ES-I3 (cell line): ENCODE measurements at regions not wholly inside any gene's neighbourhood (a gene's known extent, or its start where the extent isn't known, plus 50 kb on each side); places are given as distances from the start of the nearest gene placed in this dataset.

Source experiments
- H3K36me3 ChIP-seq: 2 replicates; pipeline ENCODE4 v1.6.1; 2013; ENCODE audit warnings: mild to moderate bottlenecking, low read length, control low read depth, moderate library complexity; ENCODE audit not compliant: insufficient read depth
- H3K4me1 ChIP-seq: 2 replicates; pipeline ENCODE4 v1.6.1; 2013; ENCODE audit warnings: mild to moderate bottlenecking, control low read depth, low read length; ENCODE audit not compliant: insufficient read depth
- H3K9ac ChIP-seq: 2 replicates; pipeline ENCODE4 v1.6.1; 2013; ENCODE audit warnings: low read depth, mild to moderate bottlenecking, low read length, moderate library complexity
- H3K9me3 ChIP-seq: 2 replicates; pipeline ENCODE4 v1.6.1; 2013; ENCODE audit warnings: mild to moderate bottlenecking, low read length, moderate library complexity; ENCODE audit not compliant: control insufficient read depth, insufficient read depth

DNA sequence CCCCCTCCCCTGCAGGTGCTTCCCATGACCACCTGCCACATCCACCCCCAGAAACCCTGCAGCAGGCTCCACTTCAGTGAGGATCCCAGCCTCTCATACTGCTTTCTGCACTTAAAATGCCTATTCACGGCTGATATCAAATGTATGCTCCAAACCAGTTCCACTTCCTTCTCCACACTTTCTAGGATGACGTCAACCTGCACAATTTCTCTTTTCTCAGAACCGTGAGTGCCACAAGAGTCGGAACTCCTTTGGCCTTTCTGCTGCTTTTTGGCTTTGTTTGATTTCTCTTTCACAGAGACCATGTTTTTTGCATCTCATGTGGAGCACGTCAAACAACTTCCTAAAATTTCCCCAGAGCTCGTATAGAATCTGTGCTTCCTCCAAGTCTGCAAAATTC is 378.8 kb upstream of the TNRC6C start:
- H3K9me3 ChIP-seq, result no peaks in the 10 kb centered on the region
- H3K4me1 ChIP-seq, result no peaks in the 10 kb centered on the region
- no peak overlapping the region for H3K9ac ChIP-seq
- H3K36me3 ChIP-seq, result no peaks in the 10 kb centered on the region

DNA sequence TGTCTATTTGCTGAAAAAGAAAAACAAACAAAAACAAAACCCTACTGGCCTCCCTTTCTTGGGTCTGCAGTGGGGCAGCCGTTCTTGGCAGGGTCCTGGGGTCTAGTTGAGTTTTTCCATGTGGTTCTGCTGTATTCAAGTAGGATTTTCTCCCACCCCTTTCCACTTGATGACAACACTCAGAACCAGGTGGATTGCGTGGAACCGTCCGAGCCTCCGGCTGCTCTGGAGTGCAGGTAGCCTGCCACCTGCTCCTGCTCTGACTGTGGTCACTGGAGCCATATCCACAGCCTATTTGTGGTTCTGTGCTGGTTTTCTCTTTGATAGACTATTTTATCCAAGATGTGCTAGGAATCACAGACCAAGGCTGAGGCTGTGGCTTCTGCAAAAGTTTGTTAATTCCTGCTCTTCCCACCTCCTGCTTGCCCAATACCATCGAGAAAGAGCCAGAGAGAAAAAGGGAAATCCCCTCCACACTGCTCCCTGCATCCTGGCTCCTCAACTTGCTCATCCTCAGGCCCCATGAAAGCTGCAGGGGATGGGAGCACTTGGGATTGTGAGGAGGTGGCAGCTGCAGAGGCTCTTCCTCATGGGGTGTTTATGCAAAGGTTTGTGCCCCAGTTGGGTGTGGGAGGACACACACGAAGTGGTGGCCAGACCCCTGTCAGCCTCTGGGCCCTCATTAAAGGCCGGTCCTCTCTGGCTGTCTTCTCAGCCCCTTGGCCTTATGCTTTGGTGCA is 377.8 kb upstream of the TNRC6C start:
- Histone ChIP-seq H3K9ac (no peak overlapping the region), H3K36me3 (no peaks in the 10 kb centered on the region), H3K4me1 (no peaks in the 10 kb centered on the region), H3K9me3 (no peaks in the 10 kb centered on the region)

DNA sequence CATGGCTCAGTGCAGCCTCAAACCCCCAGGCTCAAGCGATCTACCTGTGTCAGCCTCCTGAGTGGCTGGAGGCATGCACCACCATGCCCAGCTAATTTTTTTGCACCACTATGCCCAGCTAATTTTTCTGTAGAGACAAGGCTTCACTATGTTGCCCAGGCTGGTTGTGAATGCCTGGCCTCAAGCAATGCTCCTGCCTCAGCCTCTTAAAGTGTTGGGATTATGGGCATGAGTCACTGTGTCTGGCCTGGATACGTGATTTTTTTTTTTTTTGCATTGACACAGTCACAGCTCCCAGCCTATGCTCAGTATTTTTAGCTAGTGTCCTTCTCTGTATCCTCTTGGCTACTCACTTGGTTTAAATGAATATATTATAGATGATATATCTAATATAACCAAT is 377.0 kb upstream of the TNRC6C start:
- Histone ChIP-seq H3K36me3 (no peaks in the 10 kb centered on the region), H3K9me3 (no peaks in the 10 kb centered on the region; the same call in 1 of the 2 replicates), H3K9ac (no peak overlapping the region), H3K4me1 (no peaks in the 10 kb centered on the region)

DNA sequence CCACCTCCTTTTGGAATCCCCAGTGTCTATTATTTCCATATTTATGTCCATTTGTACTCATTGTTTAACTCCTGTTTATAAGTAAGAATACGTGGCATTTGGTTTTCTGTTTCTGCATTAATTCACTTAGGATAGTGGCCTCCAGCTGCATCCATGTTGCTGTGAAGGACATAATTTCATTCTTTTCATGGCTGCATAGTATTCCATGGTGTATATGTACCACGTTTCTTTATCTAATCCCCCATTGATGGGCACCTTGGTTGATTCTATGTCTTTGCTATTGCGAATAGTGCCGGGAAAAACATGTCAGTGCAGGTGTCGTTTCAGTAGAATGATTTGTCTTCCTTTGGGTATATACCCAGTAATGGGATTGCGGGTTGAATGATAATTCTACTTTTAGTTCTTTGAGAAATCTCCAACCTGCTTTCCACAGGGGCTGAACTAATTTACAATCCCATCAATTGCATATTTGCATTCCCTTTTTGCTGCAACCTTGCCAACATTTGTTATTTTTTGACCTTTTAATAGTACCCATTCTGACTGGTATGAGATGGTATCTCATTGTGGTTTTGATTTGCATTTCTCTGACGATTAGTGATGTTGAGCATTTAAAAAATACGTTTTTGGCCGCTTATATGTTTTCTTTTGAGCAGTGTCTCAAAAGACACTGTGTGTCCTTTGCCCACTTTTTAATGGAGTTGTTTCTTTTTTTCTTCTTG is 373.2 kb upstream of the TNRC6C start:
- no peaks in the 10 kb centered on the region for H3K36me3 ChIP-seq
- no peaks in the 10 kb centered on the region for H3K4me1 ChIP-seq
- no peak overlapping the region for H3K9ac ChIP-seq
- no peaks in the 10 kb centered on the region; the same call in 1 of the 2 replicates for H3K9me3 ChIP-seq

DNA sequence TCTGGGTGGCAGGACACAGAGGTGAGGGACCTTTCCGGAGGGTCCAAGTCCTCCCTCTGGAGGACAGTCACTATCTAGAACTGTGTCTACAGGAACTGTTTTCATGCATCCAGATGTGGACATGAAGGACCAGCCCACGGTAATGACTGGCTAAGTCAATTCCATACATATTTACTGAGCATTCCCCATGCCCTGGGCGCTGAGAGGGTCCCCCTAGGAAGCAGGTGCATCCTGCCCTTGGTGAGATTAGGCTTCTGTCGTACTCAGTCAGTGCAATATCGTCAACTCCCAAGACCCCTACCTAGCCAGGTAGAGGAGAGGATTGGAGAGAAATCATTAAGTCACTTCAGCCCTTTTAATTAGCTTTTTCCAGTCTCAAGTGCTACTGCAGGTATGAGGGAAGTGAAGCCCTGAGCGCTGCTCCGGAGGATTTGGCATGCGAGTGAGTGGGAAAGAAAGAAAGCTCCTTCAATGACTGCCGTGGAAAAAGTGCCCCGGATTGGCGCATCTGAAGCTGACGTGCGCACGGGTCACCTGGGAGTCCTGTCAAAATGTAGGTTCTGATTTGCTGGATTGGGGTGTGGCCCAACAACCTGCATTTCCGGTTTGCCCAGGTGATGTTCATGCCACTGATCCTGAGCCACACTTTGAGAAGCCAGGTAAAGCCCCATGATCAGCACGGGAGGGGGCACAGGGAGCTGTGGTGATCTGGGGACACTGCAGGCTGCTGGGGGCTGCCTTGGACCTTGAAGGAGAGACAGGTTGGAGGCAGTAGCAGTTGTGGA is 367.4 kb upstream of the TNRC6C start:
- Histone ChIP-seq H3K36me3 (no peaks in the 10 kb centered on the region), H3K9me3 (no peaks in the 10 kb centered on the region; the same call in 1 of the 2 replicates), H3K9ac (no peak overlapping the region), H3K4me1 (no peaks in the 10 kb centered on the region)

DNA sequence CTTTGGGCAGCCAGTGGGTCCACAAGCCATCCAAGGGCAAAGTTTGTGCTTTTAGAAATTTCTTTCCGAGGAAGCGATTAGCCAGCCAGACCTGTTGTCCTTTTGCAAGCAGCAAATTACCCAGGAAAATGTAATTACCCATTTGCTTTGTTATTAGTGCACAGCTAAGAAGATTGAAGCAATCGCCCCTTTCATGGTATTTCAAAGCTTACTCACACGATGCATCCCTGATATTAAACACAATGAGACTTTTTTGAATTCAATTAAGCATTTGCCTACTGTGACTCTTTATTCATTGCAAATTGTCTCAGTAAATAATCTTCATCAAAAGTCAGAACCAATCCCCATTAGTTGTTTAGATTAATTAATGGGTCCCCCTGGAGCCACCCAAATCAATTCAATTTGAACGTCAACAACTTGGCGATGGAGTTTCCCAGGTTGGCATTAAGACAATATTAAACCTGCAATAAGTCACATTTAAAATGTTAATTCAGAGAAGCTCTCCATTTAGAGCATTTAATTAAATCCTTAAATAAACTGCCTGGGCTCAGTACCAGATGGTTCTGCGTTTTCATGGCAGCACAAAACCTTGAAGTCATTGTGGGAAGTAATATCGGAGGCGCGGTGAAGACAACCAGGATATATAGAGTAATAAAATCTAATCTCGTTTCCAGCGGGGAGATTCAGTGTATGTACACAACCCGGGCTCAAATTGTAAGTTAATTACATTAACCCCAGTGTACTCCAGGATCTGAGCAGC is 366.2 kb upstream of the TNRC6C start:
- H3K9me3 ChIP-seq, result no peaks in the 10 kb centered on the region
- H3K4me1 ChIP-seq, result no peaks in the 10 kb centered on the region
- no peaks in the 10 kb centered on the region for H3K36me3 ChIP-seq
- no peak overlapping the region for H3K9ac ChIP-seq

DNA sequence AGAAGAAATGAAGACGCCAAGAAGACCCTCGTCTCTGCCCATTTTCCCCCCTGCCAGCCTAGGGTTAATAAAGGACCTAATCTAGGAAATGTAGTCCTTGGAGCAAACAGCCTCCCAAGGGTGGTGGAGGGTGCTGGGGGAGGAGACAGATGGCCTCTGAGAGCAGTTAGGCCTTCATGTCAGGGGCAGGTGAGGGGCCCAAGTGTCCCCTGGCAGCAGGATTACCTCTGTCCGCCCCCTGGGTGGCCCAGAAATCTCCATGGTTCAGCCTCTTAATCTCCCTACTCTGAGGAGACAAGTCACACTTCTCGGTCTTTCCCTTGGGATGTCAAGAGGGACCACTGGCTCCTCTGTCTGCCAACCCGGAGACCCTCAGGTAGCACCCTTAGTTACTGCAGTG is 365.4 kb upstream of the TNRC6C start:
- Histone ChIP-seq H3K9ac (no peak overlapping the region), H3K4me1 (no peaks in the 10 kb centered on the region), H3K36me3 (no peaks in the 10 kb centered on the region), H3K9me3 (no peaks in the 10 kb centered on the region)

DNA sequence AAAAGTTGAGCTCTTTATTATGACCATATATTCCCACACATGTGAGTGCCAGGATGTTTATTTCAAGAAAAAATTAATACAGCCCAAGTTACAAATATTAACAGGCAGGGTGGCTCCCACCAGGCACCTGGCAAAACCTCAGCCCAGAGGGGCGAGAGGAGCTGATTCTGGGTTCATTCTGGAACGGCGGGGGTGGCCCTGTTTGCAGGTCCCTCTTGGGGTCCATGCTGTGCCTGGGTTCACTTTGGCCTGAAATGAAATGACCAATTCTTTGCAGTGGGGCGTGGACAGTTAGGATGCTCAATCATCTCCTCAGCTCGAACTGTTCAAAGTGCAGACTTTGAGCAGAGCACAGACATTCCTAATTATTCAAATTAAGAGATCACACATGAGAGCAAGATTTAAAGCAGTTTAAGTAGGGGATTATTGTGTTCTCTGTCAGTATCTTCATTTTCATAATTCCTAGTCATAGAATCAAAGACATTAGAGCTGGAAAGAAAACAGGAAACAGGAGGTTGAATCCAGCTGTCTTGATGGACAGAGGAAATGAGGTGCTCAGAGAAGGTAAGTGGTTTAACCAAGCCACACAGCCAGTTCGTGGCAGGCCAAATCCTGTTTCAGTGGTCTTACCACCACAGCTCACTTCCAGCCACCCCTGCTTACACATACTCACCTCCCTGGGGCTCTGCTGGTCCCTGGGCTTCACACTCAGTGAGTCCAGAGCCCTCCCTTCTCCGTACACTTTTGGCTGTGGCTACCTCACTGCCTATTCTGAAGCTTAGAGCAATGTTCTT is 363.9 kb upstream of the TNRC6C start:
- Histone ChIP-seq H3K4me1 (no peaks in the 10 kb centered on the region), H3K36me3 (no peaks in the 10 kb centered on the region), H3K9me3 (no peaks in the 10 kb centered on the region), H3K9ac (no peak overlapping the region)

DNA sequence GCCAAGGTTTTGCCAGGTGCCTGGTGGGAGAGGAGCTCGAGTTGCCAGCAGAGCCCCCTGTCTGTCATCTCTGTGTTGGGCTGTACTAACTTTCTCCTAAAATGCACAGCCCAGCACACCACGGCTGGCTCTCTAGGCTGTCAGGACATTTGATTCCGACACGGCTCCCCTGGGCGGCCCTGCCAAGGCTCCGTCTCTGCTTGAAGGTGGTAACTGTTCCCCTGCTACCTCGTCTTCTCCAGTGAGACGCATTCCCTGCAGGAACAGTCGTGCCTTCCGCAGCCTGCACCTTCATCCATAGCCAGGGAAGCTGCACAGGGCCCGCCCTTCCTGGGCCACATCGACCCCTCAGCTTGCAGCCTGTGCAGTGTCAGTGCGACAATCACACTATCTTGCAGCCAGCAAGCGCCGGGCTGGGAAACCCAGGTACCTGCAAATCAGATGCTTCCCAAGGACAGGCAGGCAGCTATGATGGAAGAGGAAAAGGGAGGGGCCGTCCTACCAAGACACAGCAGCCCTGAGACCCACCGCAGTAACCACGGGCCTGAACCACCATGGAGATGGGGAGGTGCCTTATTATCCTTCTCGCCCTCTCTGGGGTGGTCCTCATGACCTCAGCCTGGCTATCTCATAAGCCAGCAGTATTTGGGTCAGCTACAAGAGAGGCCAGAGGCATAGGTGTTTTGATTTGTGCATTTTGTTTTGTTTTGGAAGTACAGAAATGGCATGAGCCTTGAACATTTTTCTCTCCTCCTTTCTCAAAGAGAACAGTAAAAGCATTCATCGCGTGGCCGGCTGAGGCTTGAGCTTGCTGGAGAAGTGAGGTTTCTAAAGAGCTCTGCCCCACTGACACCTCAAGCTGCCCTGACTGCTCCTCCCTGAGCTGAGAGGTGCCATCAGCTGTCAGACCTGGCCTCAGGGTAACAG is 361.7 kb upstream of the TNRC6C start:
- Histone ChIP-seq H3K9ac (no peak overlapping the region), H3K36me3 (no peaks in the 10 kb centered on the region), H3K9me3 (no peaks in the 10 kb centered on the region), H3K4me1 (no peaks in the 10 kb centered on the region)

DNA sequence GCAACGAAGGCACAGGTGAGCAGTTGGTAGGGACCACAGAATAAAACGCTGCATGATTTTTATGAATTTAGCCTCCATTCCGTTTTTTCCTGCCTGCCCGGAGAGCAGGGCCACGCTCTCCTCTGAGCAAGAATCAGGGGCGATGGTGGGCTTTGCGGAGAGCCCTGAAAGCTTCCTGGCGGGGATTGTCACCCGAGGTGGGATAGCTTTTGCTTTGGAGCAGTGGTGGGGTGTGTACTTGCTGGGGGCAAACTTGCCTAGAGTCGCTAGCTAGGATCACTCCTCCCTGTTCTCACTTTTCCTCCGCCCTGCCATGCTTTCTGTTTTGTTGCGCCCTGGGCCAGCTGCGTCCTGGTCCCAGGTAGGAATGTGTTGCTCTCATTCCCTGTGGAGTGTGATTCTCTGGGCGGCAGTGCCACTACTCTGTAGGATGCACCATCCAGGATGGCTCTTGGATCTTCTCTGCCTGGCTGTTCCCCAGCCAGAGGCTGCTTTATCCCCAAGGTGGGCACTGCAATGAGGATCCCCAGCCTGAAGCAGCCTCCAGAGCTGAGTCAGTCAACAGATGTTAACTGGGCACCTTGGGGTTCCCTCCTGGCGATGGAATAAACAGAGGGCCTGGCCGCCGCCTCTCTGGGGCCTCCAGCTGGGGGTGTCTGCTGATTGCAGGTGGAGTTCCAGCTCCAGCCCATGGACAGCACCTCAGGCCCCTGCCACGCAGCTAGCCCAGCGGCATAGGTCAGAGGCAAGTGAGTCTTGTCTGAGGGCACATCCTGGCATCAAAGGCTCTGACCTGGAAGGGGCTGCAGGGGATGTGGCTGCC is 360.9 kb upstream of the TNRC6C start:
- Histone ChIP-seq H3K9ac (no peak overlapping the region), H3K9me3 (no peaks in the 10 kb centered on the region), H3K4me1 (no peaks in the 10 kb centered on the region), H3K36me3 (no peaks in the 10 kb centered on the region)

DNA sequence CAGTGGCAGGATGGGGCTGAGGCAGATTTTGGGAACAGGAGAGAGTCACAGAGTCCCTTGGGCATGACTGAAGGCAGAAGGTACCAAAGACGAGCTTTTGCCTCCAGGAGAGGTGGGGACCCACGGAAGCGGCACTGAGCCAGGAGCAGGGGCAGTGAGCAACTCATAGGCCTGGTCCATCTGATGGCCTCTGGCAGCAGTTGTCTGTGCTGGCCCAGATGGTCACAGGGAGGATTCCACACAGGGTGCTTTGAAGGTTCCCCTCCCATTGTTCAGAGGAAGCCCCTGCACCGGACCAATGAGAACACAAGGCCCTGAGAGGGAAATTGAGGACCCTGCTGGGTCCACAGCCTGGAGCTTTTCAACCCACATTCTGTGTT is 360.3 kb upstream of the TNRC6C start:
- Histone ChIP-seq H3K9me3 (no peaks in the 10 kb centered on the region), H3K9ac (no peak overlapping the region)

DNA sequence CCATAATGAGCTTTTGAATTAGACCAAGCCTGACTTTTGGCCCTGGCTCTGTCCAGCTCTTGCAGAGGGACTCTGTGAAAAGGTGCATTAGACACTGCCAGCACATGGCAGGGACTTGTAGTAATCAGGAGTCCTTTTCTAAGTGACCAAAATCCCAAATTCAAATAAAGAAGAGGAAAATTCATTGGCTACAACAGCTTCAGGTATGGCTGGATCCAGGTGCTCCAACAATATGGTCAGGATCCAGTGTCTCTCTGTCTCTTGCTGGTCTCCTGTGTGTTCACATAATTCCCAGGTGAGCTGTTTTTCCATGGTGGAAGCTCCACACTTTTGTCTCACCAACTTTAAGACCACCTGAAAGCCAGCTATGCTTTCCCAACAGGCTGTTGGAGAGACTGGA is 358.8 kb upstream of the TNRC6C start:
- Histone ChIP-seq H3K36me3 (no peaks in the 10 kb centered on the region), H3K4me1 (no peaks in the 10 kb centered on the region), H3K9me3 (no peaks in the 10 kb centered on the region), H3K9ac (no peak overlapping the region)

More for the DNA sequence above, 360.3 kb upstream of the TNRC6C start:
- Histone ChIP-seq H3K4me1 (no peaks in the 10 kb centered on the region), H3K36me3 (no peaks in the 10 kb centered on the region)
